Spleen (tissue), 7 donors: ENCODE measurements at regions not wholly inside any gene's neighbourhood (a gene's known extent, or its start where the extent isn't known, plus 50 kb on each side); places are given as distances from the start of the nearest gene placed in this dataset.

Experiments used
- CTCF ChIP-seq, 11 experiments: fragments of 200-600 bp in 7 of 11; fragments of 450-650 bp in 4 of 11; sonication (generic) in 4 of 11; IDR thresholded peaks in 8 of 11; conservative IDR thresholded peaks in 3 of 11; 1 replicate in 7 of 11; 2 replicates in 4 of 11; pipeline versions ENCODE4 v1.4.0 to v1.8.0; 2016 to 2021; ENCODE audit warnings: antibody characterized with exemption in 11 of 11, inconsistent platforms in 4 of 11, mild to moderate bottlenecking in 1 of 11
- POLR2A ChIP-seq, 3 donors: fragments of 450-650 bp; IDR thresholded peaks; one replicate each; pipeline ENCODE4 v1.5.1; 2017; ENCODE audit warnings: antibody characterized with exemption in 3 of 3, mild to moderate bottlenecking in 1 of 3
- donor health status: DM: no; HTN: no; CAD: no; lungs with moderate emphysema.
- donor health status: DM: no; HTN: no; CAD: no.
- donor health status: DM: no; HTN: no; CAD: no.

GRCh38 chr3:76353683-76354082 lies 568.3 kb upstream of the ZNF717 start:
- TF ChIP-seq POLR2A (IDR thresholded peaks at IDR 0.05) (no peak), CTCF (IDR thresholded peaks at IDR 0.05 in 8 of 11, conservative IDR thresholded peaks at IDR 0.05 in 3 of 11) (no peak)
